Uterus (tissue), 2 donors: ENCODE measurements at regions not wholly inside any gene's neighbourhood (a gene's known extent, or its start where the extent isn't known, plus 50 kb on each side); places are given as distances from the start of the nearest gene placed in this dataset.

ENCODE experiments used
- POLR2A ChIP-seq, 2 donors: fragments of 450-650 bp; IDR thresholded peaks; one replicate each; pipeline ENCODE4 v1.6.1; 2016; ENCODE audit warnings: antibody characterized with exemption in 2 of 2, mild to moderate bottlenecking in 1 of 2, moderate library complexity in 1 of 2
- TF ChIP-seq, protein P1 (sequence below), 4 experiments: fragments of 200-600 bp in 2 of 4; fragments of 450-650 bp in 2 of 4; sonication (generic) in 2 of 4; IDR thresholded peaks; one replicate each; pipeline ENCODE4 v1.5.1; 2016 to 2019; ENCODE audit warnings: antibody characterized with exemption in 4 of 4, mild to moderate bottlenecking in 2 of 4, moderate library complexity in 1 of 4

DNA sequence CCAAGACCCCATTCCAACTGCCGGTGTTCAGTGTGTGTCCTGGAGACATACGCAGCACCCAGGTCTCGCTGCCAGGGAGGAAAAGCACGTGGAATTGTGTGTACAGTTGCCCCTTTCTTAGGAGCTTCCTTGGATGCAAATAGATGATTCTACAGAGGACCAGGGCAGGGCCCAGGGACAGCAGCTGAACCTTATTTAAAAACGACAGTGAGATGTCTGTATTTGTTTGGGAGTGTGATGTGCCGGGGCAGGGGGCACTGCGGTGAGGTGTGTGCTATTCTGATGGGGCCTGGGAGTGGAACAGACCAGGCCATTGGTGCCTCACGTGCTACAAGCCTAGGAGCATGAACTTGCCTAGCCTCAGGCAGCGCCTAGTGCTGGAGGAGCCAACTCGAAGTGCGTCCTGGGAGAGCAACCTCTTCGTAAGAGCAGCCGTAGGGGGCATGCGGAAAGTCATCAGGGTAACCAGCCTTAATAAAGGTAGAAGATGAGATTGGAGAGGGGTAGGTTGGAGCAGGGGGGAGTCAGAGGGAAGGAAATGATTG is 98.3 kb upstream of the ESRRB start:
- TF ChIP-seq, protein P1, sequence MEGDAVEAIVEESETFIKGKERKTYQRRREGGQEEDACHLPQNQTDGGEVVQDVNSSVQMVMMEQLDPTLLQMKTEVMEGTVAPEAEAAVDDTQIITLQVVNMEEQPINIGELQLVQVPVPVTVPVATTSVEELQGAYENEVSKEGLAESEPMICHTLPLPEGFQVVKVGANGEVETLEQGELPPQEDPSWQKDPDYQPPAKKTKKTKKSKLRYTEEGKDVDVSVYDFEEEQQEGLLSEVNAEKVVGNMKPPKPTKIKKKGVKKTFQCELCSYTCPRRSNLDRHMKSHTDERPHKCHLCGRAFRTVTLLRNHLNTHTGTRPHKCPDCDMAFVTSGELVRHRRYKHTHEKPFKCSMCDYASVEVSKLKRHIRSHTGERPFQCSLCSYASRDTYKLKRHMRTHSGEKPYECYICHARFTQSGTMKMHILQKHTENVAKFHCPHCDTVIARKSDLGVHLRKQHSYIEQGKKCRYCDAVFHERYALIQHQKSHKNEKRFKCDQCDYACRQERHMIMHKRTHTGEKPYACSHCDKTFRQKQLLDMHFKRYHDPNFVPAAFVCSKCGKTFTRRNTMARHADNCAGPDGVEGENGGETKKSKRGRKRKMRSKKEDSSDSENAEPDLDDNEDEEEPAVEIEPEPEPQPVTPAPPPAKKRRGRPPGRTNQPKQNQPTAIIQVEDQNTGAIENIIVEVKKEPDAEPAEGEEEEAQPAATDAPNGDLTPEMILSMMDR (IDR thresholded peaks at IDR 0.05) = no peak
- no peak for TF ChIP-seq POLR2A (IDR thresholded peaks at IDR 0.05)
